Fibroblast of pulmonary artery (primary cell): ENCODE measurements at regions not wholly inside any gene's neighbourhood (a gene's known extent, or its start where the extent isn't known, plus 50 kb on each side); places are given as distances from the start of the nearest gene placed in this dataset.

Experiments used
- DNase-seq: peaks from one replicate; pipeline ENCODE4 v3.0.0-alpha.2; 2010; ENCODE audit warnings: low read depth
- H3K4me3 ChIP-seq: replicated peaks from 2 replicates; pipeline ENCODE4 v1.5.1; 2011; ENCODE audit warnings: low read depth, mild to moderate bottlenecking, control low read depth, low read length, moderate library complexity
- TF ChIP-seq, protein P1 (sequence below): IDR thresholded peaks from 2 replicates; pipeline ENCODE4 v1.5.1; 2011; ENCODE audit warnings: mild to moderate bottlenecking, control low read depth, low read length, inconsistent platforms; ENCODE audit errors: missing control alignments

DNA sequence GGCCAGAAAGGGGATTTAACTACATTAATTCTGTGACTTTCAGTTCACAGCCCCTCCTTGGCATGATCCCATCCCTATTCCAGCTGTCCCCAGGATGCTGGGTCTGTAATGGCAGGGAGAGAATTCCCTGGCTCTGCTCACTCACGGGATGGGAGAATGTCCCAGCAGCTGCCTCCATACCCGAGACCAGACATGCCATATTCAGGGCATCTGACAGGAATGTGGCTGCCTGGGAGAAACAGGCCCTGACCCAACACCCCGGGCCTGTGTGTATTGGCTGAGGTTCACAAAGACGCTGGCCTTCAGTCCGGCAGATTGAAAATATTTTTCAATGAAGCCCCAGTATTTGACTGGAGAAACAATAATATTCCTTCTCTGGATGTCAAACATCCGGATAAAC, 83.6 kb upstream of the SMAD3 start:
- TF ChIP-seq, protein P1, sequence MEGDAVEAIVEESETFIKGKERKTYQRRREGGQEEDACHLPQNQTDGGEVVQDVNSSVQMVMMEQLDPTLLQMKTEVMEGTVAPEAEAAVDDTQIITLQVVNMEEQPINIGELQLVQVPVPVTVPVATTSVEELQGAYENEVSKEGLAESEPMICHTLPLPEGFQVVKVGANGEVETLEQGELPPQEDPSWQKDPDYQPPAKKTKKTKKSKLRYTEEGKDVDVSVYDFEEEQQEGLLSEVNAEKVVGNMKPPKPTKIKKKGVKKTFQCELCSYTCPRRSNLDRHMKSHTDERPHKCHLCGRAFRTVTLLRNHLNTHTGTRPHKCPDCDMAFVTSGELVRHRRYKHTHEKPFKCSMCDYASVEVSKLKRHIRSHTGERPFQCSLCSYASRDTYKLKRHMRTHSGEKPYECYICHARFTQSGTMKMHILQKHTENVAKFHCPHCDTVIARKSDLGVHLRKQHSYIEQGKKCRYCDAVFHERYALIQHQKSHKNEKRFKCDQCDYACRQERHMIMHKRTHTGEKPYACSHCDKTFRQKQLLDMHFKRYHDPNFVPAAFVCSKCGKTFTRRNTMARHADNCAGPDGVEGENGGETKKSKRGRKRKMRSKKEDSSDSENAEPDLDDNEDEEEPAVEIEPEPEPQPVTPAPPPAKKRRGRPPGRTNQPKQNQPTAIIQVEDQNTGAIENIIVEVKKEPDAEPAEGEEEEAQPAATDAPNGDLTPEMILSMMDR, result no peak
- H3K4me3 ChIP-seq, result no peak overlapping the region
- DNase-seq, result no peak

DNA sequence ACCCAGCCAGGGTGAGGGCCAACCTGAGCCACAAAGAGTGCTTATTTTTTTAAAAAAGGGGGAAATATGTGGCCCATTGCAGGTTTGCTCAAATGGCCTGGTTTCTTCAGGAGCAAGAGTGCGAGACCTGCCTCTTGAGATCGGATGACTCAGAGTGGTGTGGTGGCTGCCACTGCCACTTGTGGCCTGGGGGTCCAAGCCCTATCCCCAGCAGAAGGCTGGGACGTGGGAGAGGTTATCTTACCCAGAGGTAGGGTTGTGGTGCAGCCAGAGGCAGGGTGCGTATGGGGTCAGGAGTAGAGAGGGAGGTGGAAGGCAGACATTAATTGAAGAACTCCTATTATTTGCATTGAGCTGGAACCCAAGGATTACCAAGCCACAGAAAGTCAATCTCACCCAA, 83.2 kb upstream of the SMAD3 start:
- TF ChIP-seq, protein P1, result no peak

DNA sequence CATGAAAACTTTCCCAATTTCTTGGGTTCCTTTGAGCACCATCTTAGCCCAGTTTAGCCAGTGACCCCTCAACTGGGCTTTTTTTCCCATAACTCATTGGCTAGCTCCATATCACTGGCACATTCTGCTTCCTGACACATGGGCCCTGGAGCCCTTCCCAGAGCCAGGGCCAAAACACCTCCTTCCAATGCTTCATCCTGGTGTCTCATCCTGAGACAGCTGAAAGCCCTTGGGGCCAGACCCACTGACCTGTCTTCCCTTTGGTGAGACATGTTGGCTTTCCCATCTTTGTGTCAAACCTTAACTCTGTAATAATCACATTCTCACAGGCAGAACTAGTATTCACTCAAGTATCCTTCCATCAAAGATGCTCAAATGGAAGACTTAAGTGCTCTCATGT, 82.6 kb upstream of the SMAD3 start:
- TF ChIP-seq, protein P1, result no peak
- no peak for DNase-seq

More for the DNA sequence above, 83.2 kb upstream of the SMAD3 start:
- H3K4me3 ChIP-seq, result no peak overlapping the region
- no peak for DNase-seq

DNA sequence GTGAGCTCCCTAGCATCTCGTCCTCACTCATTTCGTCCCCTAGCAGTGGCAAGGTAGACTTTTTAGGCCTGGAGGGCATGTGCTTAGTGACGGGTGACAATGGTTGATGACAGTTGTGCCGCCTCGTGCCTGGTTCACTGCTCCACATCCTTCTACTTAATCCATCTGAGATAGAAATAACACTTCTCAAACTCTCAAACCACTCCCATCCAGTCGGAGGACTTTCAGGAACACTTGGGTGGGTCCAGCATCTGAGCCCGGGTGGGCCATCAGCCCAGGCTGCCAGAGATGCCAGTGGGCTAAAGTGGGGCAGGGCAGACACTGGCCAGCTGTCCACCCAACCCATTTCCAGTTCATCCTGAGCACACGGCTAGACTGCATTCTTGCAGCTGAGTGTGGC, 79.7 kb upstream of the SMAD3 start:
- H3K4me3 ChIP-seq, result no peak overlapping the region
- TF ChIP-seq, protein P1, result no peak
- DNase-seq, result no peak

More for the DNA sequence above, 82.6 kb upstream of the SMAD3 start:
- H3K4me3 ChIP-seq, result no peak overlapping the region

DNA sequence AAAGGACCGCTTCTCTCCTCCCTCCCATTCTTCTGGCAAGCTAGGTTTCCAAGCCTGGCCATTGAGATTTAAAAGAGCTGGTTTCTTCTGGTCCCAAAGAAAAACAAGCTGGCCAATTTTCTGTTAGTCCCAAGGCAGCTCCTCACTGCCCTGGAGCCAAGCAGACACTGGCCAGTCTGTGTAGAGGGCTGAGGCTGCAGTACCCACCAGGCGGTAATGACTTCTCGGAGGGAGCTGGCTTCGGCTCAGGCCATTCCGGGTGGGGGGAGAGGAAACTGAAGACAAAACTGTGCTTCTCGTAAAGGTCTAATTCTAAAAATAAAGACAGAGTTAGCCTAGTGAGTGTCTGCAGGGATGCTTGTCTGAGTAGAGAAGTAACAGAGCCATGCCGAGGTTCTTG, 78.5 kb upstream of the SMAD3 start:
- TF ChIP-seq, protein P1, result no peak
- DNase-seq, result no peak
- no peak overlapping the region for H3K4me3 ChIP-seq

DNA sequence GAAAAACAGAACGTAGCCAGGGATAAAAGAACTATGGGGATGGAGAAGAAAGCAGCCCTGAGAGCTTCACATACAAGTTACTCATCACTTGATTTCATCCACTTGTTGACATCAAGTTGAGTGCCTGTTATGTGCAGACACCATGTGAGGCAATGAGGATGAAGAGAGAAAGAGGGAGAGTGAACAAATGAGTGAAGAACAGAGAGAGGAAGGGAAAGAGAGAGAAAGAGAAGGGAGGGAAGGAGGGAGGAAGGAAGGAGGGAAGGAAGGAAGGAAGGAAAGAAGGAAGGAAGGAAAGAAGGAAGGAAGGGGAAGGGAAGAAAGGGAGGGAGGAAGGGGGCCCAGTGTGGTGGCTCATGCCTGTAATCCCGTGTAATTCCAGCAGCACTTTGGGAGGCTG, 72.3 kb upstream of the SMAD3 start:
- DNase-seq, result no peak
- no peak overlapping the region for H3K4me3 ChIP-seq
- TF ChIP-seq, protein P1, result no peak

DNA sequence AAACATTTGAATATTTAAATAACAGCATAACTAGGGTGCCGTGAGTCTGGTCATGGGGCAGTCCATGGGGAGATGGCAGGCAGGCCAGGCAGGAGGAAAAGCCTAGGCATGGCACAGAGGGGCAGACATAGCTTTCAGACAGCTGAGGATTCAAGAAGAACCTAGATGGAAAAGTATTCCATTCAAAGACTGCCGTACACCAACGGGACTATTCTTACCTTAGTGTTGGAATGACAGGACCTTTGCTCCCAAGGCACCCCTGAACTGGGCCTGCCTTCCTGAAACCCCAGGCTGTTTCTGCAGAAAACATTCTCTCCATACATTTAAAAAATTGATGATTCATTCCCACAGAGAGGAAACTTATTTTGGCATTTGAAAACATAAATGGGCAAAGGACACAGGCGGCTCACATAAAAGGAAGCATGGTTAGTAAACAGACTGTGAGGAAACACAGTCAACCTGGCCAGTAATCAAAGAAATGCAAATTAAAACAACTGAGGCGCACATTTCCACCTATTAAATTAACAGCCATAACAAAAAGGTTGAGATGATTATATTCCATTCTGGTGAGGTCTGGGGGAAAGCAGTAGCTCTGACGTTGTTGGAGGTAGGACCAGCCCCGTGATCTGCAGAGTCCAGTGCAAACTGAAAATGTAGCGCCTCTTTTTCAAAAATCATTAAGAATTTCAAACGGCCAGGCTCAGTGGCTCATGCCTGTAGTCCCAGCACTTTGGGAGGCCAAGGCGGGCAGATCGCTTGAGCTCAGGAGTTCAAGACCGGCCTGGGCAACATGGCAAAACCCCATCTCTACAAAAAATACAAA, 71.3 kb upstream of the SMAD3 start:
- no peak for DNase-seq
- no peak overlapping the region for H3K4me3 ChIP-seq
- TF ChIP-seq, protein P1, result no peak
